ENCODE measurements at regions not wholly inside any gene's neighbourhood (a gene's known extent, or its start where the extent isn't known, plus 50 kb on each side); places are given as distances from the start of the nearest gene placed in this dataset.

- H3K4me3 ChIP-seq: no peak overlapping the region
- intact Hi-C loops (cut with DNase I, micrococcal nuclease): no loop called here
- no peaks in the 10 kb centered on the region for H3K9me3 ChIP-seq
- H3K4me1 ChIP-seq (ENCODE audit: low read depth): no peaks in the 10 kb centered on the region
- ATAC-seq (no peak), DNase-seq (no peak)
- H3K36me3 ChIP-seq (ENCODE audit: low read depth): no peaks in the 10 kb centered on the region
- TF ChIP-seq, protein P1, sequence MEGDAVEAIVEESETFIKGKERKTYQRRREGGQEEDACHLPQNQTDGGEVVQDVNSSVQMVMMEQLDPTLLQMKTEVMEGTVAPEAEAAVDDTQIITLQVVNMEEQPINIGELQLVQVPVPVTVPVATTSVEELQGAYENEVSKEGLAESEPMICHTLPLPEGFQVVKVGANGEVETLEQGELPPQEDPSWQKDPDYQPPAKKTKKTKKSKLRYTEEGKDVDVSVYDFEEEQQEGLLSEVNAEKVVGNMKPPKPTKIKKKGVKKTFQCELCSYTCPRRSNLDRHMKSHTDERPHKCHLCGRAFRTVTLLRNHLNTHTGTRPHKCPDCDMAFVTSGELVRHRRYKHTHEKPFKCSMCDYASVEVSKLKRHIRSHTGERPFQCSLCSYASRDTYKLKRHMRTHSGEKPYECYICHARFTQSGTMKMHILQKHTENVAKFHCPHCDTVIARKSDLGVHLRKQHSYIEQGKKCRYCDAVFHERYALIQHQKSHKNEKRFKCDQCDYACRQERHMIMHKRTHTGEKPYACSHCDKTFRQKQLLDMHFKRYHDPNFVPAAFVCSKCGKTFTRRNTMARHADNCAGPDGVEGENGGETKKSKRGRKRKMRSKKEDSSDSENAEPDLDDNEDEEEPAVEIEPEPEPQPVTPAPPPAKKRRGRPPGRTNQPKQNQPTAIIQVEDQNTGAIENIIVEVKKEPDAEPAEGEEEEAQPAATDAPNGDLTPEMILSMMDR (IDR thresholded peaks at IDR 0.05): no peak
Observed at GRCh38 chr2:8099267-8099582, 582.6 kb upstream of the ID2 start.

- TF ChIP-seq, protein P1 (IDR thresholded peaks at IDR 0.05): no peak
- H3K9me3 ChIP-seq: no peaks in the 10 kb centered on the region
- DNase-seq (no peak), ATAC-seq (no peak)
- H3K4me3 ChIP-seq: no peak overlapping the region
- no peaks in the 10 kb centered on the region for H3K4me1 ChIP-seq (ENCODE audit: low read depth)
- H3K36me3 ChIP-seq (ENCODE audit: low read depth): no peaks in the 10 kb centered on the region
- intact Hi-C loops (cut with DNase I, micrococcal nuclease): no loop called here
Observed at GRCh38 chr2:8101614-8102277, 580.1 kb upstream of the ID2 start.

DNA sequence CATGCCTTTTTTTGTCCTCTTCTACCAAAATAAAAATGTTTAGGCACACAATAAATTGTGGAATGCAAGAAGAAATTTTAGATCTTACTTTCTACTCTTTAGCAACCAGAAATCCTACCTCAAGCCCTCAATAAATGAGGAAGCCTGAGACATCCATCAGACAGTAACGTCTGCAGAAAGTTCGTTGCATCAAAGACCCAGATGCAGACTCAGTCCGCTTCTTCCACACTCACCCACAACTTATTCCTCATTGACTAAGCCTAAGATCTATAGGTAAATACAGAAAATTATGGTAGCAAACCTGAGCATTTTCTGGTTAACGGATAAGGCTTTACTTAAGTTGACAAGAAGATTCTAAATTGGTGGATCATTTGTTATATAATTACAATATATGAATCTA, 579.4 kb upstream of the ID2 start:
- Histone ChIP-seq H3K9me3 (no peaks in the 10 kb centered on the region), H3K36me3 (ENCODE audit: low read depth) (no peaks in the 10 kb centered on the region), H3K4me1 (ENCODE audit: low read depth) (no peaks in the 10 kb centered on the region), H3K4me3 (no peak overlapping the region)
- intact Hi-C loops (cut with DNase I, micrococcal nuclease): no loop called here
- no peak for ATAC-seq
- no peak for DNase-seq
- TF ChIP-seq, protein P1 (IDR thresholded peaks at IDR 0.05): no peak

GRCh38 chr2:8103085-8103708, 578.7 kb upstream of the ID2 start:
- ATAC-seq (no peak), DNase-seq (no peak)
- intact Hi-C loops (cut with DNase I, micrococcal nuclease): no loop called here
- Histone ChIP-seq H3K36me3 (ENCODE audit: low read depth) (no peaks in the 10 kb centered on the region), H3K4me1 (ENCODE audit: low read depth) (no peaks in the 10 kb centered on the region), H3K9me3 (no peaks in the 10 kb centered on the region), H3K4me3 (no peak overlapping the region)
- TF ChIP-seq, protein P1 (IDR thresholded peaks at IDR 0.05): no peak

DNA sequence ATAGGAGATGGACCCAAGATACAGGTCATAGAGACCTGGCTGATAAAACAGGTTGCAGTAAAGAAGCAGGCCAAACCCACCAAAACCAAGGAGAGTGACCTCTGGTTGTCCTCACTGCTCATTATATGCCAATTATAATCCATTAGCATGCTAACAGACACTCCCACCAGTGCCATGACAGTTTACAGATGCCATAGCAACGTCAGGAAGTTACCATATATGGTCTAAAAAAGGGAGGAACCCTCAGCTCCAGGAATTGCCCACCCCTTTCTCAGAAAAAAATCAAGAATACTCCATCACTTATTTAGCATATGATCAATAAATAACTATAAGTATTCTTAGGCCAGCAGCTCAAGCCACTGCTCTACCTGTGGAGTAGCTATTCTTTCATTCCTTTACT, 574.7 kb upstream of the ID2 start:
- ATAC-seq (no peak), DNase-seq (no peak)
- TF ChIP-seq, protein P1 (IDR thresholded peaks at IDR 0.05): no peak
- Histone ChIP-seq H3K4me3 (no peak overlapping the region), H3K4me1 (ENCODE audit: low read depth) (no peaks in the 10 kb centered on the region), H3K36me3 (ENCODE audit: low read depth) (no peaks in the 10 kb centered on the region), H3K9me3 (no peaks in the 10 kb centered on the region)
- intact Hi-C loops (cut with DNase I, micrococcal nuclease): no loop called here

All from mucosa of descending colon (tissue), 3 donors.